DOHH2 (cell line): ENCODE measurements at regions not wholly inside any gene's neighbourhood (a gene's known extent, or its start where the extent isn't known, plus 50 kb on each side); places are given as distances from the start of the nearest gene placed in this dataset.

ENCODE experiments used
- EZH2phosphoT487 ChIP-seq: fragments of 200-600 bp; sonication (generic); IDR thresholded peaks from 2 replicates; pipeline ENCODE4 v1.6.1; 2017; ENCODE audit warnings: borderline replicate concordance, mild to moderate bottlenecking, antibody characterized with exemption, low read length, moderate library complexity, mixed read lengths
- TF ChIP-seq, protein P1 (sequence below): fragments of 200-600 bp; sonication (generic); IDR thresholded peaks from one replicate; pipeline ENCODE4 v1.5.1; 2014; ENCODE audit warnings: antibody characterized with exemption, mild to moderate bottlenecking, low read depth, low read length; ENCODE audit not compliant: poor library complexity, severe bottlenecking

DNA sequence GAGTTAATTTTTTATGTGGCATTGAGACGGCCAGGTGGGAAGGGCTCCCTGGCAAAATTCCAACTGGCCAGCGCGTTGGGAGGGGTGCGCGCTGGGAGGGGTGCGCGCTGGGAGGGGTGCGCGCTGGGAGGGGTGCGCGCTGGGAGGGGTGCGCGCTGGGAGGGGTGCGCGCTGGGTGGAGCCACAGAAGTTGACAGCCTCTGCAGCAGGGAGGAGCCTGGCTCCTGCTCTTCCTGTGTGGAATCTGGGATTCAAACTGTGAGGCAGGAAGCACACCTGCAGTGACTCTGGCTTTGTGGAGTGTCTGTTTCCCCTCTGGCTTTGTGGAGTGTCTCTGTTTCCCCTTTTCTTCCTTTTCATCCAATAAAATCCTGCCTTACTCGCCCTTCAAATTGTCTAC, 147.9 kb upstream of the CBLN2 start:
- TF ChIP-seq, protein P1, sequence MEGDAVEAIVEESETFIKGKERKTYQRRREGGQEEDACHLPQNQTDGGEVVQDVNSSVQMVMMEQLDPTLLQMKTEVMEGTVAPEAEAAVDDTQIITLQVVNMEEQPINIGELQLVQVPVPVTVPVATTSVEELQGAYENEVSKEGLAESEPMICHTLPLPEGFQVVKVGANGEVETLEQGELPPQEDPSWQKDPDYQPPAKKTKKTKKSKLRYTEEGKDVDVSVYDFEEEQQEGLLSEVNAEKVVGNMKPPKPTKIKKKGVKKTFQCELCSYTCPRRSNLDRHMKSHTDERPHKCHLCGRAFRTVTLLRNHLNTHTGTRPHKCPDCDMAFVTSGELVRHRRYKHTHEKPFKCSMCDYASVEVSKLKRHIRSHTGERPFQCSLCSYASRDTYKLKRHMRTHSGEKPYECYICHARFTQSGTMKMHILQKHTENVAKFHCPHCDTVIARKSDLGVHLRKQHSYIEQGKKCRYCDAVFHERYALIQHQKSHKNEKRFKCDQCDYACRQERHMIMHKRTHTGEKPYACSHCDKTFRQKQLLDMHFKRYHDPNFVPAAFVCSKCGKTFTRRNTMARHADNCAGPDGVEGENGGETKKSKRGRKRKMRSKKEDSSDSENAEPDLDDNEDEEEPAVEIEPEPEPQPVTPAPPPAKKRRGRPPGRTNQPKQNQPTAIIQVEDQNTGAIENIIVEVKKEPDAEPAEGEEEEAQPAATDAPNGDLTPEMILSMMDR, result no peak
- no peak for TF ChIP-seq EZH2phosphoT487
